DMS 273 treated with DMSO at 0.1 percent for 48 hours (cell line): ENCODE measurements at regions not wholly inside any gene's neighbourhood (a gene's known extent, or its start where the extent isn't known, plus 50 kb on each side); places are given as distances from the start of the nearest gene placed in this dataset.

Experiments
- DNase-seq: peaks from one replicate; lab custom pipeline; 2025; lab: John Stamatoyannopoulos, UW

DNA sequence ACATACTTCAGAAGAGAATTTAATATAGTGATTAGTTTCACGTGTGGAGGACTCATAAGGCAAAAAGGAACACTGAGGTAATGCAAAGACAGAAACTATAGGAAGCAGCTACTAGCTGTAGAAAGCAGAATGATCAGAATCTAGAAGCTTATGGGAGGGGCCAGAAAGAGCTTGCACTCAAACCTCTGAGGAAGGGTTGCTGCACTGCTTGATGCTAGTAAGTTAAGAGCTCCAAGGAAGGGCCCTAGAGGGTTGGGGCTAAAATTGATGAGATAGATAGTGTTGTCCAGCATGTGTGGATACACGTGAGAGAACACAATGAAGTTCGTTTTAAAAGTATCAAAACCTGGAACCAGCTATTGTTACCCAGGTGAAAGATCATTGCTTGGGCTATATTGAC is 311.1 kb downstream of the SLC6A15 start:
- DNase-seq = no peak

DNA sequence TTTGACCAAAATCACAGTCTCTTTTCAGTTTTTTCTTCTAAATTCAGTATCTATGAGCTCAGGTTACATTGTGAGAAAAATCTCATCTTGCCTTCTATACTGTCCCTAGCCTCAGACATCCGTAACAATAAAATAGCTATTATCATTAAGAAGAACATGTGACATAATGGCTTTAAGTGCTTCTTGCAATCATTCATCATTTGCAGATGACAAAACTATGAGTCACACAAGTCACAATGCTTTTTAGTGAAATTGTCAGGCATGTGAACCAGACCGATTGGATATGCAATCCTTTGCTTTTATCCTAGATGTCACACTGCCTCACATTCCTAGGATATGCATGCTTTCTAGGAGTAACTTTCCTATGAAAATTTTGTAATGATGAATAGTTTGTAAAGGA is 313.1 kb downstream of the SLC6A15 start:
- DNase-seq = no peak

DNA sequence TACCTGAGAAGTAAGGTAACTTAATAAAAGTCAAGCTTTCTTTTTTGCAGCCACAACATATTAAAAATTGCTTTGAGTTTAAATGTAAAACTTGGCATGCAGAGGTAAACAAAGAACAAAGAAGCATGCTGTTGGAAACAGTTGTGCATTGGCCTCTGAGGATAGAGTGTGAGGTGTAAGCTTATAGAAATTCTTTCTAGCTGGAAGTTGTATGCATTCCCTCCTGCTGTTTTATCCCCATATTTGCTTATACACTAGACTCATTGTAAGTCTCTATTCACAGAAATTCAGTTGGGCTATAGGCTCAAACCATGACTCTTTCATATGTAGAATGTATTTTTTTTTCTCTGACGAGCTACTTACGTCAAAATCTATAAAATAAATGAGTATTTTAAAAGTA is 316.3 kb downstream of the SLC6A15 start:
- DNase-seq = no peak

DNA sequence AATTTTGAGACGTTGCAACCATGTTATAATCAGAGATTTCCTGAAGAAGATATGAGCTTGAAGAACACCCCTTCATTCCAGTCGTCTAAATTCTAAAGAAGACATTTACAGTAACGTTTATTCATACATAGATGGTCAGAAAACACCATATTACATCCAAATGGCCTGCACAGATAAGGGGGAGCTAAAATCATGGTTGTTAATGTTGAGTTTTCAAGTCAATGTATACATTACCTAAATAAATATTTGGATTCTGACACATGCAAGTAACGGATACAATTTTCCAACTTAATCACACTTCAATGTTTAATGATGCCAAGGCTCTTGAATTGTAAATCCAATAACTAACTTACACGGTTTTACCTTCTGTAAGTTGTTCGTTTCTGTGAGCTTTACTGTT is 318.4 kb downstream of the SLC6A15 start:
- no peak for DNase-seq

DNA sequence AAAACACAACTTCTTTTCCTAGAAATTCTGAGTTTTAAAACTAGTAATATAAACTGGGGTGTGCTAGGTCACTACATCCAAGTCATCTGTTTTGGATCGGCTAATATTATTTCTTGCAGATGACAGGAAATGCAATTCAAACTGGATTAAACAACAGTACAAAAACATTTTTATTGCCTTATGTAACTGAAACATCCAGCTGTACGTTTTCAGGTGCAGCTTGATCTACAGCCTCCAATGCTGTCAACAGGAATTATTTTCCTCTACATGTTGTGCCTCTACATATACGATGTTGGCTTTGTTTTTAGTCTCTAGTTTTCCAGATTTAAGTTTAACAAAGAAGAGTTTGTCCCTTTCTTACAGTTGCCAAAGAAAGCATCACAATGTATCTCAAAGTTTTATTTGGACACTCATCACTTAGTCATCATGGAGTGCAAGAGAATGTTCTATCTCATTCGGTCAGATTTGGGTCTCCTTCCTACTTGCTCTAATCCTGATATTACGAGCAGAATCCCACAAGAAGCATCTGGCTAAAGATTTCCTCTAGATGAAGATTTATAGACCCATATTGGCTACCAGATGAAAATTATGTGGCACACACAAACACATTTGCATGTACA is 326.7 kb downstream of the SLC6A15 start:
- DNase-seq = no peak

DNA sequence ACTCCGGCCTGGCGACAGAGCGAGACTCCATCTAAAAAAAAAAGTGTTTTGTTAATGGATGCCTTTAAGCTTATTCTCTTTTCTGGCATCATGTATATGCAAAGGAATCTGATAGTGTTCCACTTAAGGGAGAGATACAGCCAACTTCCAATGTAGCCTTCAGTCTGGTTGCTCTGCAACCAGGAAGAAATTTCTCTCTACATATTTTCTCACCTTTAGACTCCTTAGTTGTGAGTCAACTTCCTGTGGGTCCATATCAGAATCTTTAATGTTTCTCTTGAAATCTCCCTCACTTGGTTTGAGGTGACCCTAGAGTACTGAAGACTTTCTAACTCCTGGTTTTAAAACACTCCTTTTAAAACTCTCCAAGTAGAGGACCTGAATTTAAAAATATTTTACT is 340.4 kb downstream of the SLC6A15 start:
- no peak for DNase-seq

DNA sequence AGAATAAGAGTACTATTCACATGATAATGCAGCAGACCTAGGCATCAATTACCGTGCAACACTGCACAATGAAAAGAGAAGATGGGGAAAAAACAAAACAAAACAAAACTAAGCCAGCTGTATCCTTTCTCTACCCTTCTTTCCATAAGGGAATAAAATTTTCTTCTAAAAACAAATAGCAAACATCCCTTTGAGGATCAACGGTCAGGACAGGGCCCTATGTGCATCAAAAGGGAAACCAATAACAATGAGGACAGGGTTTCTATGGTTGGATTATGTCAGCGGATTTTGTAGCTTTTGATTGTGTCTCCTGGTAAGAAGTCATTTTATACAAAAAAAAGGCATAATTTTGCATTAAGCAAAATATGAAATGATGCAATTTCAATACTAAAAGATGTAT is 350.3 kb downstream of the SLC6A15 start:
- DNase-seq = no peak

DNA sequence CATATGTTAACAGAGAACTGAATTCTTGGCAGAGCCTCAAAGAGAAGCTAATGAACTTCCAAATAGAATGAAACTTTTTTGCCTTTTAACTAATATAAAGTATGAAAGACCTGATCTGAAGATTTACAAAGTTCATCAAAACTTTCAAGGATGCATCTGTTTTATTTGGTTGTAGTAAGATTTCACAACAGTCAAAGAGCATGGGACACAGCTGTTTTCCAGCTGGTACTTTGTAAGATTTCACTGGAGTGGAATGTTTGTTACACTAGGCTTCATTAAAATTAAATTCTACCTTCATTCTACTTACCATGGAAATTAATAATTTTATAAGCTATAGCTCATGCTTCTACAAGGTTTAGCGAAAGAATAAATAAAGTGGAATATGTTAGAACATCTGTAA is 351.2 kb downstream of the SLC6A15 start:
- no peak for DNase-seq

DNA sequence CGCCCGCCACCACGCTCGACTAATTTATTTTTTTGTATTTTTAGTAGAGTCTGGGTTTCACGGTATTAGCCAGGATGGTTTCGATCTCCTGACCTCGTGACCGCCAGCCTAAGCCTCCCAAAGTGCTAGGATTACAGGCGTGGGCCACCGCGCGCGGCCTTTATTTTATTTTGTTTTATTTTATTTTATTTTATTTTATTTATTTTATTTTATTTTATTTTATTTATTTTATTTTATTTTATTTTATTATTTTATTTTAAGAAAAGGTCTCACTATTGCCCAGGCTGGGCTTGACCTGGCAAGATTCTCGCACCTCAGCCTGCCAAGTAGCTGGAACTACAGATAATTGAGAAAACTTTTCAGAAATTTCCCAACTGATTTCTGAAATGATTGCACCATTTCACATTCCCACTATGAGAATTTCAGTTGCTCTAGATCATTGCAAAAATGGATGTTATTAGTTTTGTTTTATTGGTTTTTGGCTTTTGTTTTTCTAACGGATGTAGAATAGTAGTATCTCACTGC is 358.3 kb downstream of the SLC6A15 start:
- no peak for DNase-seq

DNA sequence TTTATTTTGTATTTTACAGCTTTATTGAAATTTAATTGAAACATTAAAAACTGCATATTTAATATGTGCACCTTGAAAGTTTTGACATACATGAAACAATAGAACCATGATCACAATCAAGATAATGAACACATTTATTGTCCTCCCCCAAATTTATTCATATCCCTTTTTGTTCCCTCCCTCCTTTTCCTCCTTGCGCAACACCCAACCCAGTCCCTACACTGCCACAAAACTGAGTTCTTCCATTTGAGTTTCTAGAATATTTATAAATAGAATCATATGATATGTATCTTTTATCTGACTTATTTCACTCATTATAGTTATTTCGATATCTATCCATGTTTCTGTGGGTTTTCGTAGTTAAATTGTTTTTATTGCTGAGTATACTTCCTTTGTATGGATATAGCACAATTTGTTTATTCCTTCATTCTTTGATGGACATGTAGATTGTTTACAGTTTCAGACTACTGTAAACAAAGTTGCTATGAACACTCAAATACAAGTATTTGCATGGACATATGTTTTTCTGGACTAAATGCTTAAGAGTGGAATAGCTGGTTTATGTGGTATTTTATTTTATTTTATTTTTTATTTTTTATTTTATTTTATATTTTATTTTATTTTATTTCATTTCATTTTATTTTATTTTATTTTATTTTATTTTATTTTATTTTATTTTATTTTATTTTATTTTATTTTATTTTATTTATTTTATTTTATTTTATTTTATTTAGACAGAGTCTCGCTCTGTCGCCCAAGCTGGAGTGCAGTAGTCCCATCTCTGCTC is 359.1 kb downstream of the SLC6A15 start:
- DNase-seq = no peak

DNA sequence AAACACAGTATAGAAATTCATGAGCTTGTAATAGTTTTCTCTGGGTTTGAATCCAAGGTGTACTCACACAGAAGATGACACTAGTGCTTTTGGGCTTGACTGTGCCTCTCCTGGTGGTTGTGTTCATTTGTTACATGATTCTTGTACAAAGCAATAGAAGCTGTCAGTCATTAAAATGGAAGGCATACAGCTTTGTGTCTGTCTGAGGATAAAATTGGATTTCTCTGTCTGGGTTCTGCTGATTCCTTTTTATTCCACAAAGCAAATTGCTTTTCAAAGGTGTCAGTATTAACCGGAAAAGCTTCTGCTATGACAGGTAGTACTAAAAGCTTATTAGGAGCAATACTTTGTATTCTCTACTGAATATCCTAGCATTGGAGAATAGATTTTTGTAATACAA is 361.2 kb downstream of the SLC6A15 start:
- no peak for DNase-seq

DNA sequence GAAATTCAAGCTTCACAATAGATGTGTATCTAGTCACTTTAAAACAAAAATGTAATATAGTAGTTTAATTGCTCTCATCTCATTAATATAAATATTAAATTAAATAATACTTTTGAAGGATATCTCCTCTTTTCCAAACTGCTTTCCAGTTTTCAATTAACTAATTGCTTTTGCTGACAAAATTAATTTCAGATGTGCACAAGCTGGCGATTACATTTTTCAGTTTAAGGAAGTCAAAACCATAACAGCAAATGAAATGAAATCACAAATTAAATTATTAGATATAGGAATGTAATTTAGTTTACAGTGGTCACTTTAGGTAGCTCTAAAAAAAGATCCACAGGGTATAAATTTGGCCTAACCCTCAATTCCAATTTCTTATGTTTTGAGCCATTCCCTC is 362.1 kb downstream of the SLC6A15 start:
- DNase-seq = no peak

DNA sequence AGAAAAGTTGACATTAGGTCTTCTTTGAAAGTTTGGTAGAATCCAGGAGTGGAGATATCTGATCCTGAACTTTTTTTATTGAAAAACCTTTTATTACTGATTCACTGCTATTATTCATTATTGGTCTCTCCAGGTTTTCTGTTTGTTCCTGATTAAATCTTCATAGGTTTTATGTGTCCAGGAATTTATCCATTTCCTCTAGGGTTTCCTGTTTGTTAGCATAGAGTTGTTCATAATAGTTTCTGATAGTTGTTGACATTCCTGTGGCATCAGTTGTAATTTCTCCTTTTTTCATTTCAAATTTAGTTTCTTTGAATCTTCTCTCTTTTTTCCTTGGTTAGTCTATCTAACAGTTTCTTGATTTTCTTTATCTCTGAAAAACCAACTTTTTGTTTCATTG is 370.3 kb downstream of the SLC6A15 start:
- DNase-seq = no peak

DNA sequence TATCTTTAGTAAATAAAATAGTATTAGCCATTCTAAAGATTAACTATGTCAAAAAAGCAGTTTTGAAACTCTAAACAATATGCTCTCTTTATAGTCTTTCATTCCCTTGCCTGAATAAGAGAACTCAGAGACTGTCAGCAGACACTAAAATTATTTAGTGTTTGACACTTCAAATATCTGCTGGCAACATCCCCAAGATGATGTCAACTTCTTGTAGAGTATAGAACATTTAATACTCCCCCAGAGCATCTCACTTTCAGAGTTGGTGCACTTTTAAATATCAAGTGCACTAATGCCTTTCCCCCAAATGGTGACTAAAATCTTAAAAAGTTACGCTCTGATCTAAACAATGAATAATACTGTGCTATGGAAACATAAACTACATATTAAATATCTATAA is 374.9 kb downstream of the SLC6A15 start:
- no peak for DNase-seq

DNA sequence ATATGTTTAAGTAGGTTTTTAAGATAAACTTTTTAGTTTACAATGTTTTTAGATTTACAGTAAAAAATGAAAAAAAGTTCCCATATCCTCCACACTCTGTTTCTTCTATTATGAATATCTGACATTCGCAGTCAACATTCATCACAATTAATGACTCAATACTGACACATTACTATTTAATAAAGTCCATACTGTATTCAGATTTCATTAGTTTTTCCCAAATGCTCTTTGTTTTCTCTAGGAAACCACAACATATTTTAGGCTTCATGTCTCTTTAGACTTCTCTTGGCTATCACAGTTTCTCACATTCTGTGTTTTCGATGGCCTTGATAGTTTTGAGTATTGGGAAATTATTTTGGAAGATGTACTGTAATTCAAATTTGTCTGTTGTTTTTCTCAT is 399.8 kb downstream of the SLC6A15 start:
- no peak for DNase-seq

DNA sequence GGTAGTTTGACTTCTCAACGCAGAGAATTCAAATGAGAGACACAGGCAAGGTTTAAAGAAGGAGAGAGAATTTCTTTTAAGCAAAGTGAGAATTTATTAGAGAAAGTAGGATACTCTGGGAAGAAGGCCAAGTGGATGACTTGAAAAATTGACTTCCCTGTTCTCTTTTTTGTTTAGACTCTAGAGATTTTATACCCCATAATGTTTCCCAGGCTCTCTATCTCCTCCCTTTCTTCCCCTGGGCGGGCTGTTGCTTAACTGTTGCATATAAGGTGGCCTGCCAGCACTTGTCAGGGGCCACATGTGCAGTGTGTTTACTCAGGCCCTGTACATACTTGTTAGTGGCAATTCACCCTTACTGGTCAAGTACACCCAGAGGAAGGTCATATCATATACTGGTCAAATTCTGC is 403.7 kb downstream of the SLC6A15 start:
- peak; percentile 29 for DNase-seq

DNA sequence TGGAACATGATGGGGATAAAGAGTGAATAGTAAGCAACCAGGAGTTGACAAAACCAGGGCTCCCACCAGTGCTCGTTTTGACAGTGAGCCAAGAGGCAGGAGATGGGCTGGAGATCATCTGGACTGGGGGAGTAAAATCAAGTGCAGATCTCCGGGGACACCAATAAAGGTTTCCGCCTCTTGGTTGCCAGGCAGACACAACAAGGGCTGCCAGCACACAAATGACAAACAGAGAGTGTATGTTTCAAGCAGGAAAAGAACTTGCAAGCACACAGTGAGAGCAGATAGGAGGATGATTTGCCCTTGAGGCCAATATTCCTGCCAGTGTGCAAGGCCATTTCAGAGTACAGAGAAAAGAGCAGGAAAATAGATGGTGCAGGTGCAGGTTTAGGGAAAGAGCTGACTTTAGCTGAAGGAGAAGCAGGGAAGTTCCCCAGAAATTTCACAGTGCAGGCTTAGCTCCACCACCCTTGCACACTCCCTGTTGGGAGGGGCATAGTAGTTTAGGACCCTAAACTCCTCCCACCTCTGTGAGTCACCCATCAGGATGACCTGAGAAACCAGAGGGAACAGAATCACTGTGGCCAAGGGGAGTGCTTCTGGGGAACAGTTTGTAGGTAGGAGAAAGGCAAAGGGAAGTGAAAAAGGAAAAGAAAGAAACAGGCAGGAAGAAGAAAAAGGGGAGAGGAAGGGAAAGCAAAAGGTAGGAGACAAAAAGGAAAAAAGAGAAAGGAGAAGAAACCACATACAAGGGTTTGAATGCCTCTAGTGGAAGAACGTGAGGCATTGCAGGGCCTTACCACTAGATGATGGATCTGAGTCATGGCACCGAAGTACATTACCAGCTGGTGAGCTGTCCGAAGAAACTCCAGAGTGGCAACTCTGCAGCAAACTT is 404.4 kb downstream of the SLC6A15 start:
- DNase-seq = peak; percentile 64

DNA sequence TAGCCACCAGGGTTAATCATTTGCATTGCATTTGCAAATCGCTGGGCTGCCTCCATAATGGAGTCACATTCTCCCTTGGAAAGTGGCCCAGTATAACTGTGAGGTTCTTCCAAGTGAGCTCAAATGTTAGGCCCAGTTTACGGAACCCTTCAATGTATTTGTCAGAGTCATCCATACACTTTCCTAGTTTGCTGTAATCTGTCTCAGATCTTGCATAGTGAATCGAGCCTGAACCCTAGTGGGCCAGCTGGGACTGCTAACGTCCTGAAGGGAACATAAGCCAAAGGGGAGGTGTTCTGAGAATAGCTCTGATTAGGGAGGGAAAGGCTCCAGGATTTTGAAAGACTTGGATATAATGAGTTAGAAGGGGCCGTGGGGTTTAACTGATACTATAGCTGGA is 406.3 kb downstream of the SLC6A15 start:
- DNase-seq = no peak

DNA sequence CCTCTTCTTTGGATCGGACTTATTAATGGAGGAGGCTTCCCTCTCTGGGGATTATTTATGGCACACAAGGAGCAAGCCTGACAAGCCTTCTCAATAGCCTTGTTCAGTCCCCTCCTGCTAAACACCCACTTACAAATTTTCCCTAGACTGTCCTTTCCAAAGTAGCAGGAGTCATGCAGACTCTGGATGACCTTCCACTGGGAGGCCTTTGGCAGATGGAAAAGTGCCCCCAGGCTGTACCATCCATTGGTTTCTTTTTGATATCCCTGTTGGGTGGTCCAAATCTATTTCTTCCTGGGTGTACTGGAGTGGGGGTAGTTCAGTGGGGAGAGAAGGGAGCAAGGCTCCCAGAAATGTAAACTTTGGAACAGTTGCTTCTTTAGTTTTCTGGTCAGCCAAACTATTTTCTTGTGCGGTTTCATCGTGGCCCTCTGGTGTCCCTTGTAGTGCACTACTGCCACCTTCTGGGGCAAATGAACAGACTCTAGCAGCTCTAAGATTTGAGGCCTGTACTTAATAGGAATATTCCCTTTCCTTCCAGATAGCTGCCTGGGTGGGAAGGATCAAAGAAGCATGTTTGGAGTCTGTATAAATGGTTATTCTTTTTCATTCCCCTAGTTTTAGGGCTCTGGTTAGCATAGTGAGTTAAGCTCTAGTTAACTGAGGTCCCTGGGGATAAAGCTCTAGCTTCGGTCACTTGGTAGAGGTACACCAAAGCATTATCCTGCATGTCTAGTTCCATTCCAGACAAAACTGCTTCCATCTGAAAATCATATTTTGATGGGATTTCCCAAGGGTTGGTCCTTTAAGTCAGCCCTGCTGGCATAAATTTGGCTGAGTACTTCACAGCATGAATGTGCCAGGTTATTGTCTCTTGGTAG is 409.5 kb downstream of the SLC6A15 start:
- DNase-seq = peak; percentile 28

DNA sequence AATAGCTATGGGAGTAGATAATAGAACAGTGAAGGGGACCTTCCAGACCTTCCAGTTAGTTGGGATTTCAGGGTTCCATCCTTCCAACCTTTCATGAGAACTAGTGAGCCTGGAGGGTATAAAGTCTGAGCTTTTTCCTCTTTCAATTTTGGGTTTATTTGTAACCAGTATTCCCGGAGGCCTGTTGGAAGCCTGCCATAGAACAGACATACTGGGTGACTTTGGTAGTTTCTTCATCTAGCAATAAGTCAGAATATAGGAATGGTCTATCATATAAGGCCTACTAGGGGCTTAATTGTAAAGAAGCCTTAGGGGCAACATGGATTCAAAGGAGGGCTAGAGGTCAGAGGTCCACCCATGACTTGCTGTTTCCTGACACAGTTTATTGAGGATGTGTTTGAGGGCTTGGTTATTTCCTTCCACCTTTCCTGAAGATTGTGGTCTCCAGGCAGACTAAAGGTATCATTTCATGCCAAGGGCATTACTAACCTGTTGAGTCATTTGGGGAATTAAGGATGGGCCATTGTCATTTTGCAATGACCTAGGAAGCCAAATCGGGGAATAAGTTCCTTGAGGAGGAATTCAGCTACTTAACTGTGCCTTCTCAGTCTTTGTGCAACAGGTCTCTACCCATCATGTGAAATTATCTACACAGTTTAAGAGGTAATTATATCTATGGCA is 410.3 kb downstream of the SLC6A15 start:
- no peak for DNase-seq

DNA sequence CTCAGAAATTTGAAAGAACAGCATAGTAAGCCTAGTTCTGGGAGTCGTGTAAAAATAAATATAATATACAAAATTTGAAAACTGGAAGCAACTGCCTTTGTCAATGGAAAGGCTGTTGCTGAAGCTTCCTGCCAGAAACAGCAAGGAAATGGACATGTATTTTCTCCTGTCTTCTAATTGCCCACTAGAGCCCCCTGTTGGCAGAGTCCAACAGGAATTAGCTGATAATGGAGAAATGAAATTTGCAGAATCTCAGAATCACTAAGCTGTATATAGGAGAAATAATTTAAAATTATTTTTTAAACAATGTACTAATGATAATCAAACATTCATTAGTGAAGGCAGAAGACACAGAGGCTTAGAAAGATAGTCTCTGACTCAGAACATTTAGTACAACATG is 414.8 kb downstream of the SLC6A15 start:
- no peak for DNase-seq
